ENCODE measurements at regions not wholly inside any gene's neighbourhood (a gene's known extent, or its start where the extent isn't known, plus 50 kb on each side); places are given as distances from the start of the nearest gene placed in this dataset.

GRCh38 chr1:173103006-173103405 is 52.3 kb upstream of the TNFSF18 start:
- TF ChIP-seq CTCF (IDR thresholded peaks at IDR 0.05): no peak
- no peak for TF ChIP-seq POLR2A (IDR thresholded peaks at IDR 0.05)
- TF ChIP-seq EP300 (IDR thresholded peaks at IDR 0.05): no peak

All from suprapubic skin (tissue), 3 donors.